ENCODE measurements at regions not wholly inside any gene's neighbourhood (a gene's known extent, or its start where the extent isn't known, plus 50 kb on each side); places are given as distances from the start of the nearest gene placed in this dataset.

GRCh38 chr6:14656078-14656521 is 538.5 kb downstream of the CD83 start:
- H3K4me3 ChIP-seq = no peak overlapping the region
- no peaks in the 10 kb centered on the region for H3K27me3 ChIP-seq
- H3K36me3 ChIP-seq = no peaks in the 10 kb centered on the region
- intact Hi-C loops (cut with DNase I) = no loop called here
- TF ChIP-seq POLR2A (IDR thresholded peaks at IDR 0.05) = no peak
- no peak for TF ChIP-seq EP300 (IDR thresholded peaks at IDR 0.05)
- TF ChIP-seq, protein P1, sequence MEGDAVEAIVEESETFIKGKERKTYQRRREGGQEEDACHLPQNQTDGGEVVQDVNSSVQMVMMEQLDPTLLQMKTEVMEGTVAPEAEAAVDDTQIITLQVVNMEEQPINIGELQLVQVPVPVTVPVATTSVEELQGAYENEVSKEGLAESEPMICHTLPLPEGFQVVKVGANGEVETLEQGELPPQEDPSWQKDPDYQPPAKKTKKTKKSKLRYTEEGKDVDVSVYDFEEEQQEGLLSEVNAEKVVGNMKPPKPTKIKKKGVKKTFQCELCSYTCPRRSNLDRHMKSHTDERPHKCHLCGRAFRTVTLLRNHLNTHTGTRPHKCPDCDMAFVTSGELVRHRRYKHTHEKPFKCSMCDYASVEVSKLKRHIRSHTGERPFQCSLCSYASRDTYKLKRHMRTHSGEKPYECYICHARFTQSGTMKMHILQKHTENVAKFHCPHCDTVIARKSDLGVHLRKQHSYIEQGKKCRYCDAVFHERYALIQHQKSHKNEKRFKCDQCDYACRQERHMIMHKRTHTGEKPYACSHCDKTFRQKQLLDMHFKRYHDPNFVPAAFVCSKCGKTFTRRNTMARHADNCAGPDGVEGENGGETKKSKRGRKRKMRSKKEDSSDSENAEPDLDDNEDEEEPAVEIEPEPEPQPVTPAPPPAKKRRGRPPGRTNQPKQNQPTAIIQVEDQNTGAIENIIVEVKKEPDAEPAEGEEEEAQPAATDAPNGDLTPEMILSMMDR (IDR thresholded peaks at IDR 0.05) = no peak
- no peak for TF ChIP-seq POLR2AphosphoS5 (IDR thresholded peaks at IDR 0.05)
- peak overlapping the region in 1 of 4 donors; percentile 3 for H3K27ac ChIP-seq
- DNase-seq = no peak
- H3K9me3 ChIP-seq = no peaks in the 10 kb centered on the region
- peaks cover 0 to 19% (median 16%) of the 10 kb centered on the region in 4 donors for H3K4me1 ChIP-seq
- 34 to 57% methylated on average over 4 of the region's 4 CpGs for WGBS, 2 donors

GRCh38 chr6:14656649-14657048 is 539.1 kb downstream of the CD83 start:
- TF ChIP-seq EP300 (IDR thresholded peaks at IDR 0.05) (no peak), POLR2A (IDR thresholded peaks at IDR 0.05) (no peak), POLR2AphosphoS5 (IDR thresholded peaks at IDR 0.05) (no peak)
- TF ChIP-seq, protein P1 (IDR thresholded peaks at IDR 0.05) = no peak
- Histone ChIP-seq H3K4me1 (peaks cover 0 to 22% (median 17%) of the 10 kb centered on the region in 4 donors), H3K27me3 (no peaks in the 10 kb centered on the region), H3K36me3 (no peaks in the 10 kb centered on the region), H3K9me3 (no peaks in the 10 kb centered on the region), H3K4me3 (no peak overlapping the region), H3K27ac (peak overlapping the region in 1 of 4 donors; percentile 3)
- intact Hi-C loops (cut with DNase I) = no loop called here
- no peak for DNase-seq
- whole genome bisulfite sequencing, 2 donors = 37 to 45% methylated on average over 4 of the region's 4 CpGs

DNA sequence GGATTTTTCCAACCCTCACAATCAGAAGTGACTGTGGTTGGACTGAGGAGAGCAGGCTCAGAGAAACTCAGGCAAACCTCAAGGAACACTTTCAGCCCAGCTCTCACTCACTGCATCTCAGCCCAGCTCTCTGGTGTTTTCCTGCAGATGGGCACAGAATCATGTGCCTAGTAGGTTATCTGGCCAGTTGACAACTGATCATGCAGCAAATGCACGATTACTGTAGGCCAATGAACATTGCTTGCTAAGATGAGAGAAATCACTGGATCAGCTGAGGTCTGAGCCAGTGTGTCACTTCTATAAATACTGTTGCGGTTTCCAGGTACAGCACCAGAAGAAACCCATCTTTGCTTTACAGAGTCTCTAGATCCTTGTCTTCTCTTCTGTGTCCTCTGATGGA is 540.5 kb downstream of the CD83 start:
- 88 to 95% methylated on average over 2 of the region's 2 CpGs for WGBS, 2 donors
- TF ChIP-seq, protein P1 (IDR thresholded peaks at IDR 0.05) = no peak
- TF ChIP-seq POLR2AphosphoS5 (IDR thresholded peaks at IDR 0.05) (no peak), POLR2A (IDR thresholded peaks at IDR 0.05) (no peak), EP300 (IDR thresholded peaks at IDR 0.05) (no peak)
- DNase-seq = no peak
- no peaks in the 10 kb centered on the region for H3K9me3 ChIP-seq
- no peaks in the 10 kb centered on the region for H3K27me3 ChIP-seq
- H3K4me1 ChIP-seq = peaks cover 0 to 22% (median 17%) of the 10 kb centered on the region in 4 donors
- H3K4me3 ChIP-seq = no peak overlapping the region
- intact Hi-C loops (cut with DNase I) = no loop called here
- no peaks in the 10 kb centered on the region for H3K36me3 ChIP-seq
- H3K27ac ChIP-seq = no peak overlapping the region

DNA sequence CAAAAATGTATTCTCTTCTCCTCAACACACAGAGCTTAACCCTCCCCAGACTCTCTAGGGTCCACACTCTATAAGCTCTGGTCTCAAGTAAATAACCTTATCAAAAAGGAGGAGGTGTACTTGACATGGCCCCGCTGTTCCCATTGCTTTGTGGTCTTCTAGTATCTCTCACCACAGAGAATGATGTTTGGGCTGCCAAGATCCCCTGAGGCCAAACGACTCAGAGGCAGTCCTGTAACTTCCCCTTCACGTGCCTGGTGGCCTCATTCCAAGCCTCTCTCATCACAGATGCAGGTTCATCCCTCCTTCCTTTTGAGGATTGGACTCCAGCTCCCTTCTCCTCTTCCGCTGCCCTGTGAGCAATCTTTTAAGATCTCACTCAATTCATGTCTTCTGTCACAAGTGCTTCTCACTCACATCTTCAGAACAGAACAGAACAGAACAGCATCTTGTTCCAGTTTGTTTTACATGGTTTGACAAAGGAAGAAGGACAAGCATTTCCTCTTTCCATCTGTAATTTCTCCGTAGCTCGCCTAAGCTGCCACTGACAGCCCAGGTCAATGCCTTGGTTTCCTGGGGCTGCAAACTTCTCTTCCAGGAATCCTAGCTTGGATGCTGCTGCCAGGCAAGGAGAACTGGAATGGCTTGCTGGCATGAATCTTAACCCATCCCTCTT is 541.5 kb downstream of the CD83 start:
- Histone ChIP-seq H3K36me3 (no peaks in the 10 kb centered on the region), H3K9me3 (no peaks in the 10 kb centered on the region), H3K27ac (no peak overlapping the region), H3K27me3 (no peaks in the 10 kb centered on the region), H3K4me3 (no peak overlapping the region), H3K4me1 (peaks cover 0 to 22% (median 17%) of the 10 kb centered on the region in 4 donors)
- no peak for DNase-seq
- 56 to 80% methylated on average over 6 of the region's 6 CpGs for WGBS, 2 donors
- intact Hi-C loops (cut with DNase I) = no loop called here
- TF ChIP-seq POLR2AphosphoS5 (IDR thresholded peaks at IDR 0.05) (no peak), EP300 (IDR thresholded peaks at IDR 0.05) (no peak), POLR2A (IDR thresholded peaks at IDR 0.05) (no peak)
- TF ChIP-seq, protein P1 (IDR thresholded peaks at IDR 0.05) = no peak

- H3K27ac ChIP-seq = no peak overlapping the region
- TF ChIP-seq, protein P1 (IDR thresholded peaks at IDR 0.05) = no peak
- TF ChIP-seq POLR2AphosphoS5 (IDR thresholded peaks at IDR 0.05) (no peak), EP300 (IDR thresholded peaks at IDR 0.05) (no peak), POLR2A (IDR thresholded peaks at IDR 0.05) (no peak)
- H3K4me1 ChIP-seq = peaks cover 0 to 22% (median 17%) of the 10 kb centered on the region in 4 donors
- no peak overlapping the region for H3K4me3 ChIP-seq
- no peaks in the 10 kb centered on the region for H3K36me3 ChIP-seq
- no peak for DNase-seq
- intact Hi-C loops (cut with DNase I) = no loop called here
- H3K27me3 ChIP-seq = no peaks in the 10 kb centered on the region
- no peaks in the 10 kb centered on the region for H3K9me3 ChIP-seq
These were observed 542.3 kb downstream of the CD83 start for GRCh38 chr6:14659841-14660240.

Measured in sigmoid colon (tissue), 6 donors.